KMS-11 (cell line): ENCODE measurements at regions not wholly inside any gene's neighbourhood (a gene's known extent, or its start where the extent isn't known, plus 50 kb on each side); places are given as distances from the start of the nearest gene placed in this dataset.
A peak's percentile ranks its signal among the peaks of the same experiment; 100 is the strongest.

ENCODE experiments used
- H2AFZ ChIP-seq: fragments of 200-600 bp; sonication (generic); 2 replicates; pipeline ENCODE4 v1.6.1; 2016; ENCODE audit warnings: antibody characterized with exemption, mixed run types, low read depth
- H3K27ac ChIP-seq: fragments of 200-600 bp; sonication (generic); 2 replicates; pipeline ENCODE4 v1.6.1; 2016; ENCODE audit warnings: mild to moderate bottlenecking, mixed run types
- H3K27me3 ChIP-seq: fragments of 200-600 bp; sonication (generic); 2 replicates; pipeline ENCODE4 v1.6.1; 2017; ENCODE audit warnings: mild to moderate bottlenecking, low read depth, mixed run types, moderate library complexity; ENCODE audit not compliant: insufficient read depth
- H3K36me3 ChIP-seq: fragments of 200-600 bp; sonication (generic); 2 replicates; pipeline ENCODE4 v1.6.1; 2017; ENCODE audit warnings: mild to moderate bottlenecking, mixed run types; ENCODE audit not compliant: insufficient read depth
- H3K4me1 ChIP-seq: fragments of 200-600 bp; sonication (generic); 2 replicates; pipeline ENCODE4 v1.6.1; 2016; ENCODE audit warnings: mild to moderate bottlenecking, low read depth, mixed run types; ENCODE audit not compliant: poor library complexity, severe bottlenecking
- H3K4me2 ChIP-seq: fragments of 200-600 bp; sonication (generic); 2 replicates; pipeline ENCODE4 v1.7.0; 2016; ENCODE audit warnings: mild to moderate bottlenecking, mixed run types
- H3K4me3 ChIP-seq: fragments of 200-600 bp; sonication (generic); IDR thresholded peaks from 2 replicates; pipeline ENCODE4 v1.6.1; 2017; ENCODE audit warnings: low read depth, low read length, mixed read lengths; ENCODE audit not compliant: insufficient read depth
- H3K79me2 ChIP-seq: fragments of 200-600 bp; sonication (generic); 2 replicates; pipeline ENCODE4 v1.6.1; 2016; ENCODE audit warnings: low read depth, mixed run types; ENCODE audit not compliant: insufficient read depth
- H3K9ac ChIP-seq: fragments of 200-600 bp; sonication (generic); 2 replicates; pipeline ENCODE4 v1.6.1; 2016; ENCODE audit warnings: mild to moderate bottlenecking, mixed run types
- H4K20me1 ChIP-seq: fragments of 200-600 bp; sonication (generic); 2 replicates; pipeline ENCODE4 v1.6.1; 2016; ENCODE audit warnings: mild to moderate bottlenecking, mixed run types; ENCODE audit not compliant: insufficient read depth
- TF ChIP-seq, protein P1 (sequence below): fragments of 200-600 bp; sonication (generic); conservative IDR thresholded peaks from 2 replicates; pipeline ENCODE4 v1.6.1; 2017; ENCODE audit warnings: low read depth, mild to moderate bottlenecking, antibody characterized with exemption, low read length, moderate library complexity, mixed read lengths

DNA sequence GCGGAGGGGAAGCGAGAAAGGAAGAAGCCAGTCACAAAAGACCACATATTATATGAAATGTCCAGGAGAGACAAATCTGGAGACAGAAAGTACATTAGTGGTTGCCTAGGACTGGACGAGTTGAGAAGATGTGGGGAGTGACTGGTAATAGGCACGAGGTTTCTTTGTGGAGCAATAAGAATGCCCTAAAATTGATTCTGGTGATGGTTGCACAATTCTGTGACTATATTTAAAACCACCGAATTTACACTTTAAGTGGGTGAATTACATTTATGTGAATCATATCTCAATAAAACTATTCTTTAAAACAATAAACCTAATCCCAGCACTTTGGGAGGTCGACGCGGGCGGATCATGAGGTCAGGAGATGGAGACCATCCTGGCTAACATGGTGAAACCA lies 63.1 kb downstream of the ZNF281 start:
- Histone ChIP-seq H3K9ac (no peak overlapping the region), H2AFZ (no peak overlapping the region), H3K79me2 (no peaks in the 10 kb centered on the region), H4K20me1 (no peaks in the 10 kb centered on the region), H3K4me1 (peaks cover 55% of the 10 kb centered on the region), H3K36me3 (no peaks in the 10 kb centered on the region), H3K27me3 (no peaks in the 10 kb centered on the region), H3K4me3 (no peak overlapping the region), H3K27ac (no peak overlapping the region), H3K4me2 (no peak overlapping the region)
- TF ChIP-seq, protein P1, sequence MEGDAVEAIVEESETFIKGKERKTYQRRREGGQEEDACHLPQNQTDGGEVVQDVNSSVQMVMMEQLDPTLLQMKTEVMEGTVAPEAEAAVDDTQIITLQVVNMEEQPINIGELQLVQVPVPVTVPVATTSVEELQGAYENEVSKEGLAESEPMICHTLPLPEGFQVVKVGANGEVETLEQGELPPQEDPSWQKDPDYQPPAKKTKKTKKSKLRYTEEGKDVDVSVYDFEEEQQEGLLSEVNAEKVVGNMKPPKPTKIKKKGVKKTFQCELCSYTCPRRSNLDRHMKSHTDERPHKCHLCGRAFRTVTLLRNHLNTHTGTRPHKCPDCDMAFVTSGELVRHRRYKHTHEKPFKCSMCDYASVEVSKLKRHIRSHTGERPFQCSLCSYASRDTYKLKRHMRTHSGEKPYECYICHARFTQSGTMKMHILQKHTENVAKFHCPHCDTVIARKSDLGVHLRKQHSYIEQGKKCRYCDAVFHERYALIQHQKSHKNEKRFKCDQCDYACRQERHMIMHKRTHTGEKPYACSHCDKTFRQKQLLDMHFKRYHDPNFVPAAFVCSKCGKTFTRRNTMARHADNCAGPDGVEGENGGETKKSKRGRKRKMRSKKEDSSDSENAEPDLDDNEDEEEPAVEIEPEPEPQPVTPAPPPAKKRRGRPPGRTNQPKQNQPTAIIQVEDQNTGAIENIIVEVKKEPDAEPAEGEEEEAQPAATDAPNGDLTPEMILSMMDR = no peak

DNA sequence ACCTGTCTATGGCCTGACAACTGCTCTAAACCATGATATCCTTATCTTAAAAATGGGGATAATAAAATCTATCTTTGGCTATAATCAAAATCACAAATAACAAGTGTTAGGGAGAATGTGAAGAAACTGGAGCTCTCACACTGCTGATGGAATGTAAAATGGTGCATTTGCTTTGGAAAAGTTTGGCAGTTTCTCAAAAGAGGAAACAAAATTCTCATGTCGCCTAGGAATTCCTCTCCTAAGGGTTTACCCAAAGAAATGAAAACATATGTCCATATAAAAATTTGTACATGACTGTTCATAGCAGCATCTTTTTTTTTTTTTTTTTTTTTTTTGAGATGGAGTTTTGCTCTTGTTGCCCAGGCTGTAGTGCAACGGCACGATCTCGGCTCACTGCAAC lies 64.3 kb downstream of the ZNF281 start:
- H3K4me1 ChIP-seq = peaks cover 54% of the 10 kb centered on the region

DNA sequence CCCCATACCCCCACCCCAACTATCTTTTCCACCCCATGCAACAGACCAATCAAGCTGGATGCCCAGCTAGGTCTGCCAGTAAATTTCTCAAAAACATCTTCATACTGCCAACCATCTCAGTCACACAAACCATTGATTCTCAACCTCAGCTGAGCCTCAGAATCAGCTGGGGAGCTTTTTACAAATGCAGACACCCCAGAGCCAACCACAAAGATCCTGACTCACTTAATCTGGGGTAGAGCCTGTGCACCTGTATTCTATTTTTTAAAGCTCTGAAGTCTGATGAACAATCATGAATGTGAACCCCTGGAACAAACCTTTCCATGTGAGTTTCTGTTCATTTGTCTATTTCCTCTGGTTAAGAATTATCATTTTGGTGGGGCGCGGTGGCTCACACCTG lies 66.0 kb downstream of the ZNF281 start:
- no peaks in the 10 kb centered on the region for H3K27me3 ChIP-seq
- TF ChIP-seq, protein P1 = no peak

More for the DNA sequence above, 64.3 kb downstream of the ZNF281 start:
- TF ChIP-seq, protein P1 = no peak
- no peak overlapping the region for H2AFZ ChIP-seq
- H3K27me3 ChIP-seq = no peaks in the 10 kb centered on the region
- no peaks in the 10 kb centered on the region for H4K20me1 ChIP-seq
- H3K27ac ChIP-seq = no peak overlapping the region
- H3K9ac ChIP-seq = no peak overlapping the region
- no peak overlapping the region for H3K4me2 ChIP-seq
- H3K79me2 ChIP-seq = no peaks in the 10 kb centered on the region
- no peaks in the 10 kb centered on the region for H3K36me3 ChIP-seq
- H3K4me3 ChIP-seq = no peak overlapping the region

DNA sequence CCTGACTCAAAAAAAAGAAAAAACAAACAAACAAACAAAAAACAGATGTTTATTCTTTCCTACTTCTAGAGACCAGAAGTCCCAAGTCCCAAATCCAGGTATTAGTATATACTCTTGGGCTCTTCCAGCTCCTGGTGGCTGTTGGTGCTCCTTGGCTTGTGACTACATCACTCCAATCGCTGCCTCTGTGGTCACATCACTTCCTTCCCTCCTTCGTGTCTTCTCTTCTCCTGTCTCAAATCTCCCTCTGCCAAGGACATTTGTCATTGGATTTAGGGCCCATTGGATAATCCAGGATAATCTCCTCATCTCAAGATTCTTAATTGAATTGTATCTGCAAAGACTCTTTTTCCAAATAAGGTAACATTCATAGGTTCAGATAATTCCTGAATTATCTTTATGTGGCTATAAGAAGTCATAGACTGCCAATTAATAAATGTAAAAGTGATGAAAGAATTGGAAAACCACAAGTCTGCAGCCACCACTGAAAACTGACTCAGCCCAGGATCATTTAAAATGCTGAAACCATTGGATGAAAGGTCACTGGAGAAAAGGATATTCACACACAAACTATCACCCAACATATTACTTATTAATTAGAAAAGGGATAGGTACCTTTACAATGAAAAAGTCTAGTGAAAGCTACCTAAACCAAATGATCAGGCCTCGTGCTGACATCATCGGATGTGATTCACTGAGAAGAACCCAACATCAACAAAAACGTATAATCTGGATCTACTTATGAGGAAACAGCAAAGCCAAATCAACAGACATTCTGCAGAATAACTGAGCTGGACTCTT lies 67.1 kb downstream of the ZNF281 start:
- Histone ChIP-seq H2AFZ (0 out of 2 replicates have a peak overlapping the region, but pooled peaks have one; percentile 1), H4K20me1 (no peaks in the 10 kb centered on the region), H3K9ac (no peak overlapping the region), H3K4me1 (peaks cover 45% of the 10 kb centered on the region), H3K4me2 (peak overlapping the region; percentile 52), H3K36me3 (no peaks in the 10 kb centered on the region), H3K27me3 (no peaks in the 10 kb centered on the region), H3K4me3 (no peak overlapping the region), H3K79me2 (no peaks in the 10 kb centered on the region), H3K27ac (peak overlapping the region; percentile 31; the same call in 1 of the 2 replicates)
- TF ChIP-seq, protein P1 = no peak

More for the DNA sequence above, 66.0 kb downstream of the ZNF281 start:
- H2AFZ ChIP-seq = no peak overlapping the region
- no peaks in the 10 kb centered on the region for H3K36me3 ChIP-seq
- H3K27ac ChIP-seq = peak overlapping the region; percentile 31
- H4K20me1 ChIP-seq = no peaks in the 10 kb centered on the region
- H3K4me2 ChIP-seq = peak overlapping the region; percentile 52
- H3K9ac ChIP-seq = no peak overlapping the region
- no peak overlapping the region for H3K4me3 ChIP-seq
- H3K79me2 ChIP-seq = no peaks in the 10 kb centered on the region
- H3K4me1 ChIP-seq = peaks cover 45% of the 10 kb centered on the region
